HEK293 (cell line): ENCODE measurements at regions not wholly inside any gene's neighbourhood (a gene's known extent, or its start where the extent isn't known, plus 50 kb on each side); places are given as distances from the start of the nearest gene placed in this dataset.

Experiments
- FEZF1 ChIP-seq: fragments of 450-650 bp; formaldehyde crosslinking; IDR thresholded peaks from 2 replicates; pipeline ENCODE4 v1.5.1; 2016; ENCODE audit warnings: missing biosample characterization, missing genetic modification characterization
- GLI4 ChIP-seq: fragments of 450-650 bp; formaldehyde crosslinking; IDR thresholded peaks from 2 replicates; pipeline ENCODE4 v1.5.1; 2016; ENCODE audit warnings: missing biosample characterization, missing genetic modification characterization
- HOXA7 ChIP-seq: sonication (generic); formaldehyde crosslinking; IDR thresholded peaks from 2 replicates; pipeline ENCODE4 v1.8.1; 2022; ENCODE audit warnings: missing genetic modification reagents, borderline replicate concordance
- KLF16 ChIP-seq: fragments of 450-650 bp; formaldehyde crosslinking; IDR thresholded peaks from 2 replicates; pipeline ENCODE4 v1.5.1; 2017; ENCODE audit warnings: missing biosample characterization, missing genetic modification characterization
- KLF9 ChIP-seq: fragments of 450-650 bp; formaldehyde crosslinking; IDR thresholded peaks from 2 replicates; pipeline ENCODE4 v1.5.1; 2016; ENCODE audit warnings: missing biosample characterization, missing genetic modification characterization, low read depth
- MEIS1 ChIP-seq: sonication (generic); formaldehyde crosslinking; IDR thresholded peaks from 2 replicates; pipeline ENCODE4 v1.8.1; 2022; ENCODE audit warnings: missing genetic modification reagents, mild to moderate bottlenecking, borderline replicate concordance
- PBX3 ChIP-seq: sonication (generic); formaldehyde crosslinking; IDR thresholded peaks from 2 replicates; pipeline ENCODE4 v1.8.1; 2022; ENCODE audit warnings: mild to moderate bottlenecking, moderate library complexity, missing genetic modification reagents
- PRDM2 ChIP-seq: fragments of 450-650 bp; formaldehyde crosslinking; IDR thresholded peaks from 2 replicates; pipeline ENCODE4 v1.5.1; 2016; ENCODE audit warnings: missing biosample characterization, missing genetic modification characterization, borderline replicate concordance
- SALL2 ChIP-seq: fragments of 450-650 bp; formaldehyde crosslinking; IDR thresholded peaks from 2 replicates; pipeline ENCODE4 v1.5.0; 2017; ENCODE audit warnings: missing biosample characterization, mild to moderate bottlenecking, missing genetic modification characterization, borderline replicate concordance
- SCRT2 ChIP-seq: fragments of 450-650 bp; formaldehyde crosslinking; IDR thresholded peaks from 2 replicates; pipeline ENCODE4 v1.5.1; 2016; ENCODE audit warnings: missing biosample characterization, missing genetic modification characterization
- ZBTB20 ChIP-seq: fragments of 450-650 bp; formaldehyde crosslinking; IDR thresholded peaks from 2 replicates; pipeline ENCODE4 v1.5.1; 2016; ENCODE audit warnings: missing biosample characterization, missing genetic modification characterization
- ZFP69B ChIP-seq: fragments of 450-650 bp; formaldehyde crosslinking; IDR thresholded peaks from 2 replicates; pipeline ENCODE4 v1.5.1; 2016; ENCODE audit warnings: missing biosample characterization, missing genetic modification characterization
- ZNF121 ChIP-seq: fragments of 450-650 bp; formaldehyde crosslinking; IDR thresholded peaks from 2 replicates; pipeline ENCODE4 v1.5.1; 2016; ENCODE audit warnings: missing biosample characterization, missing genetic modification characterization
- ZNF146 ChIP-seq: fragments of 450-650 bp; formaldehyde crosslinking; IDR thresholded peaks from 2 replicates; pipeline ENCODE4 v1.5.1; 2016; ENCODE audit warnings: missing biosample characterization, missing genetic modification characterization
- ZNF184 ChIP-seq: fragments of 450-650 bp; IDR thresholded peaks from 2 replicates; pipeline ENCODE4 v1.5.1; 2018; ENCODE audit warnings: missing biosample characterization, mild to moderate bottlenecking, missing genetic modification characterization
- ZNF214 ChIP-seq: fragments of 450-650 bp; formaldehyde crosslinking; IDR thresholded peaks from 2 replicates; pipeline ENCODE4 v1.5.1; 2017; ENCODE audit warnings: missing biosample characterization, mild to moderate bottlenecking, missing genetic modification characterization, borderline replicate concordance
- ZNF24 ChIP-seq: fragments of 450-650 bp; formaldehyde crosslinking; IDR thresholded peaks from 2 replicates; pipeline ENCODE4 v1.5.1; 2016; ENCODE audit warnings: missing biosample characterization, missing genetic modification characterization
- ZNF366 ChIP-seq: fragments of 450-650 bp; formaldehyde crosslinking; conservative IDR thresholded peaks from 2 replicates; pipeline ENCODE4 v1.5.1; 2016; ENCODE audit warnings: missing biosample characterization, missing genetic modification characterization
- ZNF391 ChIP-seq: fragments of 450-650 bp; formaldehyde crosslinking; IDR thresholded peaks from 2 replicates; pipeline ENCODE4 v1.5.1; 2016; ENCODE audit warnings: low read depth, missing biosample characterization, missing genetic modification characterization, borderline replicate concordance
- ZNF416 ChIP-seq: fragments of 450-650 bp; formaldehyde crosslinking; IDR thresholded peaks from 2 replicates; pipeline ENCODE4 v1.5.1; 2016; ENCODE audit warnings: missing biosample characterization, missing genetic modification characterization
- ZNF510 ChIP-seq: fragments of 450-650 bp; formaldehyde crosslinking; IDR thresholded peaks from 2 replicates; pipeline ENCODE4 v1.5.1; 2018; ENCODE audit warnings: mild to moderate bottlenecking, missing genetic modification characterization, missing biosample characterization; ENCODE audit not compliant: insufficient replicate concordance
- ZNF521 ChIP-seq: fragments of 450-650 bp; formaldehyde crosslinking; IDR thresholded peaks from 2 replicates; pipeline ENCODE4 v1.5.1; 2017; ENCODE audit warnings: missing biosample characterization, mild to moderate bottlenecking, missing genetic modification characterization
- ZNF560 ChIP-seq: fragments of 450-650 bp; formaldehyde crosslinking; IDR thresholded peaks from 2 replicates; pipeline ENCODE4 v1.5.1; 2017; ENCODE audit warnings: missing biosample characterization, missing genetic modification characterization, borderline replicate concordance
- ZNF596 ChIP-seq: fragments of 450-650 bp; IDR thresholded peaks from 2 replicates; pipeline ENCODE4 v1.5.0; 2018; ENCODE audit warnings: missing biosample characterization, mild to moderate bottlenecking, missing genetic modification characterization, moderate library complexity
- ZNF600 ChIP-seq: fragments of 450-650 bp; formaldehyde crosslinking; IDR thresholded peaks from 2 replicates; pipeline ENCODE4 v1.5.1; 2016; ENCODE audit warnings: missing biosample characterization, missing genetic modification characterization
- TF ChIP-seq, protein P1 (sequence below): fragments of 450-650 bp; formaldehyde crosslinking; IDR thresholded peaks from 2 replicates; pipeline ENCODE4; 2016; ENCODE audit warnings: missing biosample characterization, missing genetic modification characterization
- TF ChIP-seq, protein P2 (sequence below): fragments of 450-650 bp; formaldehyde crosslinking; IDR thresholded peaks from 2 replicates; pipeline ENCODE4 v1.5.1; 2017; ENCODE audit warnings: missing biosample characterization, missing genetic modification characterization
- TF ChIP-seq, protein P3 (sequence below): fragments of 450-650 bp; formaldehyde crosslinking; IDR thresholded peaks from 2 replicates; pipeline ENCODE4 v1.5.1; 2016; ENCODE audit warnings: missing biosample characterization, missing genetic modification characterization, borderline replicate concordance

- TF ChIP-seq PRDM2 (tag by site-specific recombination) (no peak), ZNF121 (tag by site-specific recombination) (0 out of 2 replicates have a peak, but pooled peaks have one; percentile 24), MEIS1 (CRISPR knock-in tag) (no peak), SALL2 (no peak), ZNF596 (tag by site-specific recombination) (no peak), KLF16 (tag by site-specific recombination) (no peak), ZNF146 (no peak), SCRT2 (no peak), ZNF366 (tag by site-specific recombination) (no peak), ZNF510 (tag by site-specific recombination) (peak; percentile 78), GLI4 (tag by site-specific recombination) (no peak), ZBTB20 (tag by site-specific recombination) (no peak), ZNF184 (tag by site-specific recombination) (no peak), ZNF416 (tag by site-specific recombination) (no peak), HOXA7 (CRISPR knock-in tag) (no peak), ZNF521 (no peak), ZNF214 (tag by site-specific recombination) (no peak), KLF9 (tag by site-specific recombination) (no peak), ZFP69B (tag by site-specific recombination) (no peak), ZNF600 (no peak), ZNF391 (tag by site-specific recombination) (no peak), ZNF24 (tag by site-specific recombination) (no peak), ZNF560 (tag by site-specific recombination) (peak; percentile 87; the same call in 1 of the 2 replicates), PBX3 (CRISPR knock-in tag) (no peak), FEZF1 (tag by site-specific recombination) (no peak)
- TF ChIP-seq, protein P1, sequence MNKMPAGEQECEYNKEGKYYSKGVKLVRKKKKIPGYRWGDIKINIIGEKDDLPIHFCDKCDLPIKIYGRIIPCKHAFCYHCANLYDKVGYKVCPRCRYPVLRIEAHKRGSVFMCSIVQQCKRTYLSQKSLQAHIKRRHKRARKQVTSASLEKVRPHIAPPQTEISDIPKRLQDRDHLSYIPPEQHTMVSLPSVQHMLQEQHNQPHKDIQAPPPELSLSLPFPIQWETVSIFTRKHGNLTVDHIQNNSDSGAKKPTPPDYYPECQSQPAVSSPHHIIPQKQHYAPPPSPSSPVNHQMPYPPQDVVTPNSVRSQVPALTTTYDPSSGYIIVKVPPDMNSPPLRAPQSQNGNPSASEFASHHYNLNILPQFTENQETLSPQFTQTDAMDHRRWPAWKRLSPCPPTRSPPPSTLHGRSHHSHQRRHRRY (tag by site-specific recombination): no peak
- TF ChIP-seq, protein P2, sequence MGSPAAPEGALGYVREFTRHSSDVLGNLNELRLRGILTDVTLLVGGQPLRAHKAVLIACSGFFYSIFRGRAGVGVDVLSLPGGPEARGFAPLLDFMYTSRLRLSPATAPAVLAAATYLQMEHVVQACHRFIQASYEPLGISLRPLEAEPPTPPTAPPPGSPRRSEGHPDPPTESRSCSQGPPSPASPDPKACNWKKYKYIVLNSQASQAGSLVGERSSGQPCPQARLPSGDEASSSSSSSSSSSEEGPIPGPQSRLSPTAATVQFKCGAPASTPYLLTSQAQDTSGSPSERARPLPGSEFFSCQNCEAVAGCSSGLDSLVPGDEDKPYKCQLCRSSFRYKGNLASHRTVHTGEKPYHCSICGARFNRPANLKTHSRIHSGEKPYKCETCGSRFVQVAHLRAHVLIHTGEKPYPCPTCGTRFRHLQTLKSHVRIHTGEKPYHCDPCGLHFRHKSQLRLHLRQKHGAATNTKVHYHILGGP (tag by site-specific recombination): no peak
- TF ChIP-seq, protein P3, sequence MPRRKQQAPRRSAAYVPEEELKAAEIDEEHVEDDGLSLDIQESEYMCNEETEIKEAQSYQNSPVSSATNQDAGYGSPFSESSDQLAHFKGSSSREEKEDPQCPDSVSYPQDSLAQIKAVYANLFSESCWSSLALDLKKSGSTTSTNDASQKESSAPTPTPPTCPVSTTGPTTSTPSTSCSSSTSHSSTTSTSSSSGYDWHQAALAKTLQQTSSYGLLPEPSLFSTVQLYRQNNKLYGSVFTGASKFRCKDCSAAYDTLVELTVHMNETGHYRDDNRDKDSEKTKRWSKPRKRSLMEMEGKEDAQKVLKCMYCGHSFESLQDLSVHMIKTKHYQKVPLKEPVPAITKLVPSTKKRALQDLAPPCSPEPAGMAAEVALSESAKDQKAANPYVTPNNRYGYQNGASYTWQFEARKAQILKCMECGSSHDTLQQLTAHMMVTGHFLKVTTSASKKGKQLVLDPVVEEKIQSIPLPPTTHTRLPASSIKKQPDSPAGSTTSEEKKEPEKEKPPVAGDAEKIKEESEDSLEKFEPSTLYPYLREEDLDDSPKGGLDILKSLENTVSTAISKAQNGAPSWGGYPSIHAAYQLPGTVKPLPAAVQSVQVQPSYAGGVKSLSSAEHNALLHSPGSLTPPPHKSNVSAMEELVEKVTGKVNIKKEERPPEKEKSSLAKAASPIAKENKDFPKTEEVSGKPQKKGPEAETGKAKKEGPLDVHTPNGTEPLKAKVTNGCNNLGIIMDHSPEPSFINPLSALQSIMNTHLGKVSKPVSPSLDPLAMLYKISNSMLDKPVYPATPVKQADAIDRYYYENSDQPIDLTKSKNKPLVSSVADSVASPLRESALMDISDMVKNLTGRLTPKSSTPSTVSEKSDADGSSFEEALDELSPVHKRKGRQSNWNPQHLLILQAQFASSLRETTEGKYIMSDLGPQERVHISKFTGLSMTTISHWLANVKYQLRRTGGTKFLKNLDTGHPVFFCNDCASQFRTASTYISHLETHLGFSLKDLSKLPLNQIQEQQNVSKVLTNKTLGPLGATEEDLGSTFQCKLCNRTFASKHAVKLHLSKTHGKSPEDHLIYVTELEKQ (tag by site-specific recombination): no peak
Observed at GRCh38 chr6:134662077-134662700, 287.7 kb downstream of the ALDH8A1 start (continued).
